SW 1271 (cell line): ENCODE measurements at regions not wholly inside any gene's neighbourhood (a gene's known extent, or its start where the extent isn't known, plus 50 kb on each side); places are given as distances from the start of the nearest gene placed in this dataset.

Experiments
- DNase-seq, 2 experiments: peaks; one replicate each; lab custom pipeline; 2025; lab: John Stamatoyannopoulos, UW

DNA sequence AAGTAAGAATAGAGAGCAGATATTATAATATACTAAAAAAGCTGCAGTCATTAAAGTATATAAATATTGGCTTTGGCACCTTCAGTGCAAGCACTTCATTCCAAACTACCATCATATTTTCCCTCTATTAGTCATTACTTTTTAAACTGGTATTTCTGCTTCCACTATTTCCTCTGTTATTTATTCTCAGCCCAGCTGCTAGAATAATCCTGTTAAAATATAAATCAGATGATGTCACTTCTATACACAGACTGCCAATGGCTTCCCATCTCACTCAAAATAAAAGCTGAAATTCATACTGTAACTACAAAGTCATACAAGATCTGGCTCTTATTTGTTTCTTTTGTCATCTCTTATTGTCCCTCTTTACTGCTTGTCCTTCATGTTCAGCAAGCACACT is 432.9 kb downstream of the TLE4 start:
- no peak for DNase-seq

DNA sequence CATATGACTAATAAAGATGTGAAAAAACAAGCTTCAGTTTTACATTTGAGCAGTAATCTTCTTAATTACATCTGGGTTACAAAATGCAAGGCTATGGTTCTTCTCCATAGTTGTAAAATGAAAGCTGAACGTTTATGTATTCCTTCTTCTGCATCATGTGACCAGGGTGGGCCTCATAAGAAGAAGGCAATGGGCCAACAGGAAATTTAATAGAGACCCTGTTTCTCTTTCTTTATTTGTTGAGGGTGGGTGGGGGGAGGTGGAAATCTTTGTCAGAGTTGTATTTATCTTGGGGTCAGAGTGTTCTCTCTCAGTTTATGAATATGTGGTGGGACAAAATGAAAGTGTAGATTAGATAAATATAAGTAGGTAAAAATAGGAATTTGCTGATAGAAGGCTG is 418.8 kb downstream of the TLE4 start:
- DNase-seq: no peak

DNA sequence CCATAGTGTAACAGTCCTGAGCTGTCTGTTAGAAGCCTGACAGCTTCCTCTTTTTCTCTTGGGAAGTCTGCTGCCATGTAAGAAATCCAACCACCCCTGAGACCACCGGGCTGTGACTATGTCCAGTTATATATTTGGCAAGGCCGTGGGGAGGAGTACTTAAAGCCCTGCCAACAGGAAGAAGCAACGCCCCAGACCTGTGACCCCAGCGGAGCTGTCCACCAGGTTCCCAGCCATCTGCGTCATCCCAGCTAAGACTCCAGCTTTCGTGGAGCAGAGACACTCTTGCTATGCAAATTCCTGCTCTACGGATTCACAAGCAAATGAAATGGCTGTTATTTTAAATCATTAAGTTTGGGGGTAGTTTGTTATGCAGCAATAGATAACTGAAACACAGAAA is 417.3 kb downstream of the TLE4 start:
- DNase-seq: no peak

DNA sequence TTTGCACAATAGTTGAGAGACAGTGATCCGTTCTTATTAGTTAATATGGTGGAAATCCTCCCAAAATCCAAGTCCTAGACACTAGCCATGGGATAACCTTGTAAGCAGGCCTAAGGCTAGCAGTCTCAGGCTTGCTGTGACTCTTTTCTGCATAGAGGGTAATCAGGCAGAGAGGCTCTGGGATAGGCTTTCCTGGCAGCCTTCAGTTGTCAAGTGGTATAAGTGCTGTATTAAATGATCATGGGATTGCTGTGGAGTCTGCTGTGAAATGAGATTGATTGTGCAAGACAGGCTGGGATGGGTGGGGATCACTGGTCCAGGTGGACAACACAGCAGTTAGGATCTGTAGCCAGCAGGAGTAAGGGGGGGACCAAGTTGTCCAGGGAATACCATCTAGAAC is 416.4 kb downstream of the TLE4 start:
- no peak for DNase-seq

DNA sequence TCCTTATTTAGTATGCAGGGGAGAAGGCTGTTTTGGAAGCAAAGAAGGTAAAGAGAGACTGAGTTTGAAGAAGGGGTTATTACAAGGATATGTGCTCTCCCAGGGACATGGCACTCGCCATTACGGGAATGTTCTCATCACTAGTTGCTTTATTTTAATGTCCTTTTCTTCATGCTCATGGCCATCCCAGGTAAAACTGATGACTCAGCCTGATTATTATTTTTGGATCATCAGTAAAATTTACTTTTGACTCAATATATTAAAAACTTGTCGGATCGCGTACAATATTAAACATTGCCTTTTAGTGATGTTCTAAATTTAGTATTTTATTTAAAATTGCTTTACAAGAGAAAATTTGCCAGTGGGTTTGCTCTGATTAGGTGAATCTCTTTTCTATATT is 414.7 kb downstream of the TLE4 start:
- DNase-seq: no peak

DNA sequence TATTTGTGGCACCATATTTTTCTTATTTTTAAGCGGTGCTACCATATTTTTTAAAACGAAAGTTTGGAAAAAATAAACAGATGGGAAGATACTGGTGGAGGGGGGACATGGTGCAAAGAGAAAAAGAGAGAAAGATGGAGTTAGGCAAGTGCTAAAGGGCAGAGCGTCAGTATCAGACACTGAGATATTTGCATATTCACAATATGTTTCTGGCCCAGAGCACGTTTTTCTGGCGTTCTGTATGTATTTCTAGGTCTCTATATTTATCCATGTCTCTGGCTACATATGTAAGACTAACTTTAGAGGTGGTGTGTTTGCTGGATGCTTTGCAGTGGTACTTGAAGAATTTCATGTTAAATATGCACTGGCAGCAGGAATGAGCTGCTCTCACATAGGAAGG is 414.0 kb downstream of the TLE4 start:
- no peak for DNase-seq

DNA sequence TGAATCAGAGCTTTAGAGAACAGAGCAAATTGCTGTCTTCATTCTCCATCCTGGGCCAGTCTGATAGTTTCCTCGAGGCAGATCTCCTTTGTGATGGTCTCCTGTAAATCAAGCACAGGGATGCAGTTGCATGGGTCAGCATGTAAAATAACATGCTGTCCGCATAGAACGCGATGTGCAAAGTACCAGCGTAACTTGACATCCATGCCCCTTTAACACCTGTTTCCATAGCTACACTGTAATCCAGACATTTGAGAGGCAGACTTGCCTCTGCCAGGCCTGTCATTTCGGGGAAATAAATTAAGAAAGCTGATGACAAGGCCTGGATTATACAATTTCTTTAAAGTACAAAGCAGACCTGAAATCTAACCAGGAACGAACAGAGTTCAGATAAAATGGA is 413.5 kb downstream of the TLE4 start:
- no peak for DNase-seq

DNA sequence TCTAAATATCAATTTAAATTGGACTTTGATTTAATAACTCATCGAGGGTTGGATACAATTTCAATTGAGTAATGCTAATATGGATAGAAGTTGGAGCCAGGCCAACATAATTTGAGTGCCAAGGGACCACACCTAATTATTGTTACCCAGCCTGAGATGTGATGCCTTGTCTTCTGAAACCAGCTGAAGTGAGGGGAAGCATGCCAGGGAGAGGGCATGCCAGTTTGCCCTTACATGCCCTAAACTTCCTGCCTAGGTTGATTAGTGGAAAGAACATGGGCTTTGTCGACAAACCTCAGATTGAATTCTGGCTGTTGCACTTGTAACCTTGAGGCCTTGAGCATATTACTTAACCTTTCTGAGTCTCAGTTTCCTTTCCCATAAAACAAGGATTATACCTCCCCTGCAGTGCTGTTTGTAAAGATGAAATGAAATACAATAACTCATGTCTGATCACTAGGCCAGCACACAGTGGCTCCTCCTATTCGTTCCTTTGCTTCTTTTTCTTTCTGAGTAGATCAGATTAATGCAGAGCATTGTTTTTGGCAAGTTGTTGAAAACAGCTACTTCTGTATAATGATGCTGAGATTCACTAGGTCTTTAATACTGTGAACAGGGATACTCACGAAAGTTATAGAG is 412.8 kb downstream of the TLE4 start:
- DNase-seq: no peak

DNA sequence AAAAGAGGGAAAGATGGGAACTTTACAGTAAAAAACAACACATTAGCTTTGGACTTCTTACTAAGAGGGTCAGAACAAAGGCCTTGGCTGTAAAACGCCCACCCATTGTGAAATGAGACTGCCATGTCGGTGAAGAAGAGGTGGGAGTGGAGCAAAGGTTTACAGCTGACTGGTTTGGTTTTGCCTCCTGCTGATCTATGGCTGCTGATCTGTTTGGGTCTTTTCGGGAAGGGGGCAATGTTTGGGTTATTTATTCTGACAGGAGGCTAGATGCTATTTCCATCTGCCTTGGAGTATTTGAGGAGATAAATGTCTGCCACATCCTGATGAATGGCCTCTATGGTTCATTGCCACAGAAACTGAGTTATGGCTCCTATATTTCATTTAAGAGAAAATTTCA is 408.7 kb downstream of the TLE4 start:
- DNase-seq: no peak

DNA sequence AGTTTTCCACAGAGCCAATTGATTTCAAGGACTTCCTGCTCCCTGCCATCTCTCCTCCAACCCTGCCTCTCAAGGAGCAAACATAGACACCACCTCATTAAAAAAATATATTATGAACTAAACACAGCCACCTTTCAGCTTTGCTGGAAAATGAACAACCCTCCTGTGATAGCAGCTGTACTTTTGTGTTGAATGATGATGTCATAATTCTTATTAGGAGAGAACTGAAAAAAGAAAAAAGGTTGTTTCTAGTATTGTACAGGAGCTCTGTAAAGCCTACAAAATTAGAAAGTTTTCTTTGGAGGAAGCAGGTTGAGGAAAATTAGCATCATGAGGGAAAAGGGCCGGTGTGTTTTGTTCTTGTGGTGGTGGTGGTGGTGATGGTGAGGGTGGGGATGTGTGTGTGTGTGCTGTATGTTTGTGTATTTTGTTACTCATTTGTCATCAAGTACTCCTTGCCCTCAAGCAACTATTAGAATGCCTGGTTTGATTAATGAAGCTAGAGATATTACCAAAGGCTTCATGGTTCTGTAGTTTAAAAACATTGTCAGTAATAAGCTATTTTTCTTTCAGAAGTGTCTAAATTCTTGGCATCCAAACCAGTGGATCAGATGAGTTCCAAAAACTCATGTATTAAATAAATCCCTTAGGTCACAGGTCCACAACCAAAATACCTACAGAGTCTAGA is 405.9 kb downstream of the TLE4 start:
- no peak for DNase-seq

DNA sequence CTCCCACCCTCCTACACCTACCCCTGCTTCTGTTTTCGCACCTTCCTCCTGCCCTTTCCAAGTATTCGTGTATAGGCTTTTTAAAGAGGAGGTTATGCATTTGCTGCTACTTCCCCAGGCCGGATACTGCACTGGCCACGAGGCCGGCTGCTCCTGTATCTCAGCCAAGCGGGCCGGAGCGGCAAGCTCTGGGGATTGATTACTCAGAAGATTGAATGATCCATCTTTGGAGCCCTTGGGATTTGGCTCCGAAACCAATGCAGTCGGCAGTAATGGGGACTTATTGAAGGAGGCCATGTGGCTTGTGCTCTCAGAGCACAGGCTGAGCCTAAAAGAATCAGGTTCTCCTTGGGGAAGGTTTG is 405.3 kb downstream of the TLE4 start:
- DNase-seq: no peak

DNA sequence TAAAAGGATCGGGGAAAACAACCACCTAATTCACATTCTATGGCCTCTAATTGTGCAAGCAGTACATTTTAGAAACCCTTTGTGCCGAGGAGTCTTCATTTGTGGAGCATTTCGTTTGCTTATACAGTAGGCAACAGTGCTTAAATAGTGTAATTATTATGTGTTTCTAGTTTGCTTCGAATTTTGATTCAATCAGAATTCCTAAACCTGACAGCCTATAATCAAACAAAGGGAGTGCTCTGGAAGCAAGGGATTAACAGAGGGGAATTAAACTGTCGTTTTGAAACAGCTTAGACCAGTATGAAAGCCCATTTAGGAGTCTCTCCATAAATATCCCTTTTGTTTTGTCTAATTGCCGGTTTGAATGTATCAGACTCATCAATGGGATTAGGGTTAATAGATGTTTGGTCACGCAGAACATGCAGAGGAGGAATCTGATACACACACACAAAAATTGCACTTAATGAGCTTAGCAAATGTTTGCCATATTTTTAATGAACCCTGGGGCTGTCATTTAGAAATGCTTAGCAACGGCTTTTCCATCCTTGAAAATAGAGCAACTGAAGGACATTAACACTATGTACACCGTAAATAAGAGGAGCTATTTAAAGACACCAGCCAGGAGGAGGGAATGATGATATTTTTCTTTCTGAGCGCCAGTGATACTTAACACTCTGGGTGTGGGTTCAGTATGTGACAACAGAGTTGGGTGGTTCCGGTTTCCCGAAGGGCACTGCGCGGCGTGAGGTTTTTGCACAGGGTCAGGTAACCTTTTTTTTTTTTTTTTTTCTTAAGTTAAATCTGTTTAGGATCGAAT is 404.7 kb downstream of the TLE4 start:
- no peak for DNase-seq

DNA sequence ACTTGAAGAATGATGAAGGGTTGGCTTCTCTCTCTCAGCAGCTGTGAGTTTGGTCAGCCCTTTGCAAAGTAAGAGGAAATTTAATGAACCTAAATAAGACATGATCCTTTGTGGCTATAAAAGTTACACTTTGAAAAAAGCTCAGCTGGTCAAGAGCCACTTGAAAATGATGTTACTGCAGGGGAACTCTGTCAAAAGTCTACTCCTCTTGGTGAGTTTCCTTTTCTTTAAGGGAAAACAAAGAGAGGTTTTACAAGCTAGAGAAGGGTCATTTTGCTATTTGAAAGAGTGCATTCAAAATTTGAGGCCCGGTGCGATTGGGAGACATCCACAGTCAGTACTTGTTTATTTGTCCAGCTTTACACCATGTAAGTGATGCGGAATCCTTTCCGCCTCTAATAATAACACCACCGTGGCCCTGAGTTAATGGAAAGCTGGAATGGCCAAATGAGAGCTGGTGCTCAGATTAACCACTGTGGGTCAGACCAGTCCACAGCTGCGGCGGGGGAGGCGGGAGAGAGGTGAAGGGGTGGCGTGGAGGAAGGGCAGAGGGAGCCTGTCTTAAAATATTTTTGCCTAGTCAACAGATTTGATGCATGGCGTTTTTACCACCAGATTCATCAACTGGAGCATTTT is 404.0 kb downstream of the TLE4 start:
- DNase-seq: no peak

DNA sequence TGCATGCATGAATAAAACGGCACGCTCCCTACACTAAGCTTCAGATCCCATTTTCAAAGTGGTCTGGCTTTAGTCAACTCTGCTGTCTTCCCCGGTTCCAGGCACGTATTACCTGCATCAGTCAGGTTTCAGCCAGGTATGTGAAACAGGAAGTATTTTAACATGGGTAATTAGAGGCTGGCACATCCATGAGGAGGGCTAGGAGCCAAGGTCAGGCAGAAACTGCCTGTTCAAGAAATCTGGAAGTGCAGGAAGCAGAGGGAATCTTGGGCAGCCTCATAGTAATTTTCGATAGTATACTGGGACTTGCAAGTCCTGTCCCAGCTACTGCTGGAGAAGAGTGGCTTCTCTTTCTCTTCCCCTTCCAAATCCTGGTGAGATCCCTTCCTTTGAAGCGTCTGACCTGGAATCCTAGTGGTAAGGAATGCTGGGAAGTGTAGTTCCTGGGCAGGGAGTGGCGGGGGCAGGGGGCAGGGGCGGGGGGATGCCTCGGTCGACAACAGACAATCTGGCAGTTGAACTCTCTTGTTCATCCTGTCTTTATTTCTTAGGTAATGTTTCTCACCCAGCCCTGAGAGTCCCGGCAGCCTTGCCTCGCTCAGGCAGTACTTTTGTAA is 403.1 kb downstream of the TLE4 start:
- DNase-seq: no peak

DNA sequence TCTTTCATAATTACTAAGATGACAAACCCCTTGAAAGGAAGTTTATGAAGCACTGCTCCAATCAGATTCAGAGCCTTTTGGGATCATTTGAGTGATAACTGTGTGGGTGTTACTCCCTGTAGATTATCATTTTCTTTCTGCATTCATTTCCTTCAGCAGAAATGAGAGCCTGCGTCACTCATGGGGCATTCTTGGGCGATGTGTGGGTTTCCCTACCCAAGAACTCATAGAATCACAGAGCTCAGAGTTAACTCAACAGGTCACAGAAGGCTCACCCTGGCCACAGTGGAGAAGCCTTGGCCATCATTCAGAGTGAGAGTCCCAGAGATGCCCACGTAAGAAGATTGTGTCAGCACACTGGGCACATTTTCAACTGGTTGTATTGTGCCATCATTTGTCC is 401.9 kb downstream of the TLE4 start:
- no peak for DNase-seq

DNA sequence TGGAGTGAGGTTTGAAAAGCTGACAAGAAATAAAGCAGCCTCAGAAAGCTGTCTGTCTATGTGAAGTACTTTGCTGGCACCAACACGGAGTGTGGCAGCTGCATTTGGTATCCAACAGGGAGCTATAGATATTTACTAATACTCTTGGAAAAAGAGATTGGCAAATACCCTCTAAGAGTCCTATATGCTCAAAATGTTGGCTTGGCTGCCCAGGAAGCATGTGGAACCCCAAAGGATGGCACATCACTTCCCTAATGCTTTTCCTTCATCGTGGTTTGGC is 398.3 kb downstream of the TLE4 start:
- no peak for DNase-seq

DNA sequence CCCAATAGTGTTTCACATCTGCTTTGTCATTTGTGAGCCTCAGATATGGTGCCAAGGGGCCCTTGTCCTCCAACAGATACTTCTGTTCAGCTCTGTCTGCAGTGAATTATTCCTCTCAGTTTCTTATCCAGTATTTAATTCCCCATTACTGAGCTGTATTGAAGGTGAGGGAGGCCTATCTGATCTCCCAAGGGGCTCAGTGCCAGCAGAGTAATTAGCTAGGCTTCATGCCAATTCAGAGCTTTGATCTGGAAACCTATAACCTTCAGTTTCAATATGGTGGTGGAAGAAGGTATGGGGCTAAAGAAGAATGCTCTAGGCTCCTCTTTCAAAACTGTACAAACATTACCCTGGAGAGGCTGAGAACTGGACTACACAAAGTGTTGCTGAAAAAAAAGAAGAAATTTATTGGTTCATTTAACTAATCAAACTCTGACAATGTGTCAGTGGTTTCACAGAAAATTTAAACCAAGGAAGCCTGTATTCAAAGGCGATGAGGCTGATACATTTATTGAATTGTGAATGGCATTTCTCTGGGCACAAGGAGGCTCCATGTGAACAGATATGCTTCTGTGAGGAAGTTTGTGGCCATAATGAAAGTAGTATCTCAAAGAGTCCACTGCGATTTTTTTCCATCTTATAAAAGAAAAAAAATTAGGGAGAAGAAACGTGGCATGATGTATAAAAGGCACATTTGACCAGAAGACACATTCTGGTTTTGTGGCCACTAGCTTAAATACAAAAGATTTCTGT is 397.8 kb downstream of the TLE4 start:
- no peak for DNase-seq

DNA sequence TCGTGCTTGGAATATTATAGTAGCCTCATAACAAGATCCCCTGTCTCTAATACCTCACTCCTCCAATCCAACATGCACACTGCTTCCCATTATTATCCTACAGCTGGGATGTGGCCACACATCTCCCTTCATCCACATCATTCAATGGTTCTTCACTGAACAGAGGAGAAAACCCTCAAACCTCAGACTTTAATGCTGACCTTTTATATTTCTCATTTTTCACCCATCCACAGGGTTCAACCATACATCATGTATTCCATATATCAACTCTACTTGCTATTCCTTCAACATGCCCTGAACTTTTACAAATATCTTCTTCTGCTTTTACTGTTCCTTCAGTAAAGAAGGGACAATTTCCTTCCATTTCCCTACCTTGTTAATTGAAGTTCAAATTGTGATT is 396.8 kb downstream of the TLE4 start:
- no peak for DNase-seq

DNA sequence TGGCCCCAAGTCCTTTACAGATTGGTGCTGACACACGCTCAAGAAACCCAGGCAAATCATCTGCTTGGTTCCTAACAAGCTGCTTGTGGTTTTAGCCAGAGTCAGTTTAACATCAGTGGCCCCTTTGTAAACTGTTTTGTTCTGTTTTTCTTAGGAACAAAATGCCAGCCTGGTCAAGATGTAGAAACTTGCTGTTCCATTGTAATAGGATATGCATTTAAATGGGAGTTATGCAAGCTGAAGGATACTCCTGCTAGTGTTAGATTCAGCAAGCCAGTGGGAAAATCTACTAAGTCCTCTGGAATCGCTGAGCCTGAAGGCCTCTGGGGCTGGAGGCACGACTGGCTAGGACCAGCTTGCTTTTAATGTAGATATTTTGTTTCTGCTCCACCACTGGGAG is 391.1 kb downstream of the TLE4 start:
- no peak for DNase-seq

DNA sequence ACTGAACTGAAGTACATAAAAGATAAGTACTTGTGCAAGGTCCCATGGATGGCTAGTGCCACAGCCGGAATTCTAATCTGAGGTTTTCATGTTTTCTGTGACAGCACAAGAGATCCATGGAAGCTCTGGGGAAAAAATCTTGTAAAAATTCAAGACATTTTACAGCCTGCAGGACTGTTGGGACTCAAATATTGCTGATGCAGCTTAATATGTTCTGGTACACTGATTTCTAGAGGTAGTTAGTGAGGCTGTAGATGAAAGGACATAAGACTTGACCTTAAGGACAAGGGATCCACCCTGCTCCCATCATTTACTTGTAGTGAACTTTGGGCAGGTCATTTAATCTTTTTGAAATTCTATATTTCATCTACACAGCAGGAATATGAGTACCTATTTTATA is 390.4 kb downstream of the TLE4 start:
- DNase-seq: no peak

DNA sequence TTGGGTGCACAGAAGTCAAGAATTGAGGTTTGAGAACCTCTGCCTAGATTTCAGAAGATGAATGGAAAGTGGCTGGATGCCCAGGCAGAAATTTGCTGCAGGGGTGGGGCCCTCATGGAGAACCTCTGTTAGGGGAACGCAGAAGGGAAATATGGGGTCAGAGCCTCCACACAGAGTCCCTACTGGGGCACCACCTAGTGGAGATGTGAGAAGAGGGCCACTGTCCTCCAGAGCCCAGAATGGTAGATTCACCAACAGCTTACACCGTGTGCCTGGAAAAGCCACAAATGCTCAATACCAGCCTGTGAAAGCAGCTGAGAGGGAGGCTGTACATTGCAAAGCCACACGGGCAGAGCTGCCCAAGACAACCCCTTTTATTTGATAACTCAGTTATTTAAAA is 383.5 kb downstream of the TLE4 start:
- DNase-seq: no peak

DNA sequence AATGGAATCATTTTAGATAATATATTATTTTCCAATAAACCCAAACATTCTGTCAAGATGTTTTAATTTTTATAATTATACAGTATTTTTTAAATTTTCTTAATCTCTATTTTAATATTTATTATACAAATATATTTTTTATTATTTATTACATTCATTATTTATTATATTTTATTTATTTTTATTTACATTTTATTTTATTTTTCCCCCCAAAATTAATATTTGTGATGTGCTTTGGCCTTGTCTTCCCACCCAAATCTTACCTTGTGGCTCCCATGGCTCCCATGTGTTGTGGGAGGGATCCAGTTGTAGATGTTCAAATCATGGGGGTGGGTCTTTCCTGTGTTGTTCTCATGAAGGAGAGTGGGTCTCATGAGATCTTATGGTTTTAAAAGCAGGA is 382.1 kb downstream of the TLE4 start:
- DNase-seq: no peak
